HEK293T (cell line): ENCODE measurements at regions not wholly inside any gene's neighbourhood (a gene's known extent, or its start where the extent isn't known, plus 50 kb on each side); places are given as distances from the start of the nearest gene placed in this dataset.

ENCODE experiments used
- ARNT ChIP-seq: fragments of 450-650 bp; IDR thresholded peaks from 2 replicates; pipeline ENCODE4 v1.6.1; 2017; ENCODE audit warnings: mild to moderate bottlenecking
- BHLHE40 ChIP-seq: fragments of 450-650 bp; IDR thresholded peaks from 2 replicates; pipeline ENCODE4 v1.6.1; 2016; ENCODE audit warnings: mild to moderate bottlenecking, moderate library complexity, borderline replicate concordance
- ELF4 ChIP-seq: fragments of 450-650 bp; IDR thresholded peaks from 2 replicates; pipeline ENCODE4 v1.6.1; 2017; ENCODE audit warnings: antibody characterized with exemption
- FOXA1 ChIP-seq: fragments of 450-650 bp; IDR thresholded peaks from 2 replicates; pipeline ENCODE4 v1.6.1; 2016; ENCODE audit warnings: mild to moderate bottlenecking
- FOXK2 ChIP-seq: fragments of 450-650 bp; IDR thresholded peaks from 2 replicates; pipeline ENCODE4 v1.6.1; 2016; ENCODE audit warnings: mild to moderate bottlenecking
- FOXM1 ChIP-seq: fragments of 450-650 bp; IDR thresholded peaks from 2 replicates; pipeline ENCODE4 v1.6.1; 2017; ENCODE audit warnings: mild to moderate bottlenecking, borderline replicate concordance
- HDGF ChIP-seq: fragments of 450-650 bp; IDR thresholded peaks from 2 replicates; pipeline ENCODE4 v1.6.1; 2017; ENCODE audit warnings: antibody characterized with exemption, borderline replicate concordance
- NFRKB ChIP-seq: fragments of 450-650 bp; IDR thresholded peaks from 2 replicates; pipeline ENCODE4 v1.6.1; 2016; ENCODE audit warnings: mild to moderate bottlenecking, moderate library complexity
- SUZ12 ChIP-seq: fragments of 450-650 bp; IDR thresholded peaks from 2 replicates; pipeline ENCODE4 v1.6.1; 2016; ENCODE audit warnings: mild to moderate bottlenecking
- TARDBP ChIP-seq: fragments of 450-650 bp; IDR thresholded peaks from 2 replicates; pipeline ENCODE4 v1.6.1; 2016
- ZNF384 ChIP-seq: fragments of 450-650 bp; IDR thresholded peaks from 2 replicates; pipeline ENCODE4 v1.6.1; 2016

GRCh38 chr5:96320797-96321196 is 112.3 kb downstream of the PCSK1 start:
- no peak for TF ChIP-seq TARDBP
- TF ChIP-seq FOXM1, result no peak
- no peak for TF ChIP-seq BHLHE40
- TF ChIP-seq FOXA1, result no peak
- TF ChIP-seq HDGF, result no peak
- no peak for TF ChIP-seq ELF4
- no peak for TF ChIP-seq FOXK2
- no peak for TF ChIP-seq SUZ12
- TF ChIP-seq ZNF384, result no peak
- no peak for TF ChIP-seq ARNT
- no peak for TF ChIP-seq NFRKB
